ENCODE measurements at regions not wholly inside any gene's neighbourhood (a gene's known extent, or its start where the extent isn't known, plus 50 kb on each side); places are given as distances from the start of the nearest gene placed in this dataset.
"Not testable (repeated sequence)": the region's sequence is repeated elsewhere in the genome, so short reads cannot be mapped to it uniquely, and the experiment has no call there.

DNA sequence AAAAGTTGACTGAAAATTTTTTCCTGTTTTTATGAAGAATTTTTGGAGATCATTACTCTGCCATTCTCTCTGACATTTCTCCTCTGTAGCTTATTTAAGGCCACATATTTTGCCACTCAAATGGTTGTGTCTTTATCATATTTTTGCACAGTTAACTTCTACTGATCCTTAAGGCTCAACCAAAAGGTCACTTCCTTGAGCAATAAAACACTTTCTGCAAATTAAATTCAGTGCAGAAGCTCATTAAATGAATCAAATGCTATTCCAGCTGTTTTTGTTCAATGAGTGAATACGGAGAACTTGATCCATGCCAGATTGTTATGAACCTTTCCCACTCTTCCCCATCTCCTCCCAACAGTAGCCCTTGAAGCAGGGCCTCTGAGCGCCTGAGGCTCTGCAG is 93.8 kb upstream of the EPB41L4A start:
- Histone ChIP-seq H3K9me3 (ENCODE audit: control insufficient read depth in 1 of 2, low read length in 2 of 2) (peaks cover 6 to 14% of the 10 kb centered on the region in 2 donors), H3K27me3 (ENCODE audit: low read depth, low read length) (no peaks in the 10 kb centered on the region), H3K4me3 (ENCODE audit: low read depth in 1 of 2, low read length in 2 of 2) (no peak overlapping the region), H3K4me1 (ENCODE audit: control insufficient read depth in 1 of 2, insufficient read depth in 2 of 2, low read length in 2 of 2) (no peaks in the 10 kb centered on the region), H3K27ac (ENCODE audit: low read length) (no peak overlapping the region), H3K36me3 (ENCODE audit: control insufficient read depth in 1 of 2, insufficient read depth in 2 of 2, low read length in 2 of 2) (no peaks in the 10 kb centered on the region)

DNA sequence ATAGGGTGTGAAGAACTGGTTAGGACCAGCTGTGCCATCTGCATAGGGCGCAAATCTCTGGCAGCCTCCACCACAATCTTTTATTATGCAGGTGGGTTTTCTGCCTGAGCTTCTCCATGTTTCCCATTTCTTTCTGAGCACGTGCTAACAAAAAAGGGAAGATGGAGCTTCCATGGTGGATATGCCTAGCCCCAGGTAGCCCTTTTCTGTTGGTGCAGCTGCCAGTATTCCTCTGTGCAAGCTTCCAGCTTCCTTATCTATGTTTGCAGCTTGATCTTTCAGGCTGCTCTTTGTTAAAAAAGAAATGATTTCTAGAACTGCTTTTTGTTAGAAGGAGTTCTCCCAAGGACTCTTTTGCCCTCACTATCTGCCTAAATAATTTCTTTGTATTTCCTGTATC is 95.0 kb upstream of the EPB41L4A start:
- Histone ChIP-seq H3K4me3 (ENCODE audit: low read depth in 1 of 2, low read length in 2 of 2) (no peak overlapping the region), H3K27ac (ENCODE audit: low read length) (no peak overlapping the region)

DNA sequence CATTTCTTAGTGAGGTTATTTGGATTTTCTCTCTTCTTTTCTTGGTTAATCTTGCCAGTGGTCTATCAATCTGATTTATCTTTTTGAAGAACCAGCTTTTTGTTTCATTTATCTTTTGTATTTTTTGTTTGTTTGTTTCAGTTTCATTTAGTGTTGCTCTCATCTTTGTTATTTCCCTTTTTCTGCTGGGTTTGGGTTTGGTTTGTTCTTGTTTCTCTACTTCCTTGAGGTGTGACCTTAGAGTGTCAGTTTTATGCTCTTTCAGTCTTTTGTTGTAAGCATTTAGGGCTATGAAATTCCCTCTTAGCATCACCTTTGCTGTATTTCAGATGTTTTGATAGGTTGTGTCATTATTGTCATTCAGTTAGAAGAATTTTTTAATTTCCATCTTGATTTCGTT is 101.4 kb upstream of the EPB41L4A start:
- H3K4me1 ChIP-seq (ENCODE audit: control insufficient read depth in 1 of 2, insufficient read depth in 2 of 2, low read length in 2 of 2); H3K9me3 ChIP-seq (ENCODE audit: control insufficient read depth in 1 of 2, low read length in 2 of 2); H3K27me3 ChIP-seq (ENCODE audit: low read depth, low read length); H3K36me3 ChIP-seq (ENCODE audit: control insufficient read depth in 1 of 2, insufficient read depth in 2 of 2, low read length in 2 of 2); H3K27ac ChIP-seq (ENCODE audit: low read length); H3K4me3 ChIP-seq (ENCODE audit: low read depth in 1 of 2, low read length in 2 of 2): not testable (repeated sequence)

More for the DNA sequence above, 95.0 kb upstream of the EPB41L4A start:
- H3K36me3 ChIP-seq (ENCODE audit: control insufficient read depth in 1 of 2, insufficient read depth in 2 of 2, low read length in 2 of 2): no peaks in the 10 kb centered on the region
- H3K27me3 ChIP-seq (ENCODE audit: low read depth, low read length): no peaks in the 10 kb centered on the region
- no peaks in the 10 kb centered on the region for H3K4me1 ChIP-seq (ENCODE audit: control insufficient read depth in 1 of 2, insufficient read depth in 2 of 2, low read length in 2 of 2)
- H3K9me3 ChIP-seq (ENCODE audit: control insufficient read depth in 1 of 2, low read length in 2 of 2): peaks cover 6 to 14% of the 10 kb centered on the region in 2 donors

DNA sequence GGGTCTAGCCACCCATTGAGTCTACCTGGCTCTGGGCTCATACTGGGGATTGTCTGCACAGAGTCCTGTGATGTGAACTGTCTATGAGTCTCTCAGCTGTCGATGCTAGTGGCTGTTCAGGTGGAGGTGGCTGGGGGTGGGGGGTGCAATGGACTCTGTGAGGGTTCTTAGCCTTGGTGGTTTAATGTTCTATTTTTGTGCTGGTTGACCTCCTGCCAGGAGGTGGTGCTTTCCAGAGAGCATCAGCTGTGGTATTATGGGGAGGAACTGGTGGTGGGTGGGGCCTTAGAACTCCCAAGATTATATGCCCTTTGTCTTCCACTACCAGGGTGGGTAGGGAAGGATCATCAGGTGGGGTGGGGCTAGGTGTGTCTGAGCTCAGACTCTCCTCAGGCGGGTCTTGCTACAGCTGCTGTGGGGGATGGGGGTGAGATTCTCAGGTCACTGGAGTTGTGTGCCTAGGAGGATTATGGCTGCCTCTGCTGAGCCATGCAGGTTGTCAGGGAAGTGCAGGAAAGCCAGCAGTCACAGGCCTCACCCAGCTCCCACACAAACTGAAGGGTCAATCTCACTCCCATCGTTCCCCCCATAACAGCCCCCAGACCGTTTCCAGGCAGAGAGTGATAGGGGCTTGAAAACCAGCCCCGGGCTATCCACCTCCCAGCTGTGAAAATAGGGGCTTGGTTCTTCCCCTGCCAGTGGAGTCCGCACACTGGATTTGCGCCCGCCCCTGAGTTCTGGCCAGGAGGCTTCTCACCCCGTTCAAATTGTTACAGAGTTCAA is 104.0 kb upstream of the EPB41L4A start:
- not testable (repeated sequence) for H3K27ac ChIP-seq (ENCODE audit: low read length); H3K4me1 ChIP-seq (ENCODE audit: control insufficient read depth in 1 of 2, insufficient read depth in 2 of 2, low read length in 2 of 2); H3K4me3 ChIP-seq (ENCODE audit: low read depth in 1 of 2, low read length in 2 of 2); H3K36me3 ChIP-seq (ENCODE audit: control insufficient read depth in 1 of 2, insufficient read depth in 2 of 2, low read length in 2 of 2); H3K27me3 ChIP-seq (ENCODE audit: low read depth, low read length); H3K9me3 ChIP-seq (ENCODE audit: control insufficient read depth in 1 of 2, low read length in 2 of 2)

DNA sequence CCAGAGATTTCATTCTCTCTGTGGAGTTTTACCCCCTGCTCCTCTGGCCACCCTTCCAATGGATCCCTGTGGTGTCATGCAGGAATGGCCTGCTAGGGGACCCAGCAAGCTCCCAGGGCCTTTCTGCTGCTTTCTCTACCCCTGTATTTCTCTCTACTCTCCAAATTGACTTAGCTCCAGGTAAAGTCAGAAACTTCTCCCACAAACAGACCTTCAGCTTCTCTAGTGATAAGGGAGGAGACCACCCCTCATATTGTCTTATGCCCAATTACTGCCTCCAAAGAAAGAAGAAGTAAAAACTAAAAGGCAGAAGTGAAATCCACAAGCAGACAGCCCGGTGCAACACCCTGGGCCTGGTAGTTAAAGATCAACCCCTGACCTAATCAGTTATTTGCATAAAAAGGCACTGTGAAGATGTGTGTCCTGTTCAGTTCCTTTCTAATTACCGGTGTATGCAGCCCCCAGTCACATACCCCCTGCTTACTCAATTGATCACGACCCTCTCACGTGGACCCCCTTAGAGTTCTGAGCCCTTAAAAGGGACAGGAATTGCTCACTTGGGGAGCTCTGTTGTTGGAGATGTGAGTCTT is 104.7 kb upstream of the EPB41L4A start:
- not testable (repeated sequence) for H3K9me3 ChIP-seq (ENCODE audit: control insufficient read depth in 1 of 2, low read length in 2 of 2); H3K27ac ChIP-seq (ENCODE audit: low read length); H3K4me3 ChIP-seq (ENCODE audit: low read depth in 1 of 2, low read length in 2 of 2)

DNA sequence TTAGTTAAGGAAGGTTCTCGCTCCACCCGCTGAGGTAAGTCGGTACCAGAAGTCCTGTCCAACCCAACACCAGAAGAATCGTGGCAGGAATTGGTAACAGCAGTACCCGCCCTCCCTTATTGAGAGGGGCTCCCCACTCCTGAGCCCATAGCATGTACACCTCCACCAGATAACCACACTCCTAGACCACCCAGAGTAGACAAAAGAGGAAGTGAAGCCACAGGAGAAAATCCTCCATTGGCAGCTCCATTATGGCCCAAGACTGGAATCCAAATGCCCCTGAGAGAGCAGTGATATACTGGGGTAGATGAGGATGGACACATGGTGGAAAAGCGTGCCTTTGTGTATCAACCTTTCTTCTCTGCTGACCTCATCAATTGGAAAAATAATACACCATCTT is 106.1 kb upstream of the EPB41L4A start:
- Histone ChIP-seq H3K4me1 (ENCODE audit: control insufficient read depth in 1 of 2, insufficient read depth in 2 of 2, low read length in 2 of 2) (no peaks in the 10 kb centered on the region), H3K27ac (ENCODE audit: low read length) (no peak overlapping the region), H3K4me3 (ENCODE audit: low read depth in 1 of 2, low read length in 2 of 2) (no peak overlapping the region), H3K9me3 (ENCODE audit: control insufficient read depth in 1 of 2, low read length in 2 of 2) (no peaks in the 10 kb centered on the region), H3K36me3 (ENCODE audit: control insufficient read depth in 1 of 2, insufficient read depth in 2 of 2, low read length in 2 of 2) (no peaks in the 10 kb centered on the region), H3K27me3 (ENCODE audit: low read depth, low read length) (no peaks in the 10 kb centered on the region)

More for the DNA sequence above, 104.7 kb upstream of the EPB41L4A start:
- not testable (repeated sequence) for H3K36me3 ChIP-seq (ENCODE audit: control insufficient read depth in 1 of 2, insufficient read depth in 2 of 2, low read length in 2 of 2); H3K4me1 ChIP-seq (ENCODE audit: control insufficient read depth in 1 of 2, insufficient read depth in 2 of 2, low read length in 2 of 2); H3K27me3 ChIP-seq (ENCODE audit: low read depth, low read length)

DNA sequence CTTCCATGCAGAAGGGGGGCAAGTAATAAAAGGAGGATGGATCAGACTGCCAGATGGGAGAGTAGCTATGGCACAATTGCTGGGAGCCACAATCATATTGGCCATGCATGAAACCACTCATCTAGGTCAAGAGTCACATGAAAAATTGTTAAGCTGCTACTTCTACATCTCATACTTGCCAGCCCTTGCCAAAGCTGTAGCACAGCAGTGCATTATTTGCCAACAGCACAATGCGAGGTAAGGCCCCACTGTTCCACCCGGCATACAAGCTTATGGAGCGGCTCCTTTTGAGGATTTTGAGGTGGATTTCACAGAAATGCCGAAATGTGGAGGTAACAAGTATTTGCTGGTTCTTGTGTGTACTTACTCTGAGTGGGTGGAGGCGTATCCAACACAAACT is 109.9 kb upstream of the EPB41L4A start:
- H3K4me3 ChIP-seq (ENCODE audit: low read depth in 1 of 2, low read length in 2 of 2): no peak overlapping the region
- H3K27ac ChIP-seq (ENCODE audit: low read length): no peak overlapping the region
- no peaks in the 10 kb centered on the region for H3K36me3 ChIP-seq (ENCODE audit: control insufficient read depth in 1 of 2, insufficient read depth in 2 of 2, low read length in 2 of 2)
- no peaks in the 10 kb centered on the region for H3K4me1 ChIP-seq (ENCODE audit: control insufficient read depth in 1 of 2, insufficient read depth in 2 of 2, low read length in 2 of 2)
- no peaks in the 10 kb centered on the region for H3K9me3 ChIP-seq (ENCODE audit: control insufficient read depth in 1 of 2, low read length in 2 of 2)
- H3K27me3 ChIP-seq (ENCODE audit: low read depth, low read length): no peaks in the 10 kb centered on the region

DNA sequence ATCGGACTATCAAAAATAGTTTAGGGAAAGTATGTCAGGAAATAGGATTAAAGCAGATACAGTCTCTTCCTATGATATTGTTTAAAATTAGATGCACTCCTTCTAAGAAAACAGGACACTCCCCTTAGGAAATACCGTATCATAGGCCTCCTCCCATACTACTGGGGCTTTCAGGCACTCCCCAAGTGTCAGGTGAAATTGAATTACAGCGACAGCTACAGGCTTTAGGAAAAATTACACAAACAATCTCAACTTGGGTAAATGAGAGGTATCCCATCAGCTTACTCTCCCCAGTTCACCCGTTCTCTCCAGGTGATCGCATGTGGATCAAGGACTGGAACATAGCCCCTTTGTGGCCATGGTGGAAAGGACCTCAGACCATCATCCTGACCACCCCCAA is 110.4 kb upstream of the EPB41L4A start:
- H3K4me1 ChIP-seq (ENCODE audit: control insufficient read depth in 1 of 2, insufficient read depth in 2 of 2, low read length in 2 of 2): no peaks in the 10 kb centered on the region
- no peaks in the 10 kb centered on the region for H3K27me3 ChIP-seq (ENCODE audit: low read depth, low read length)
- H3K9me3 ChIP-seq (ENCODE audit: control insufficient read depth in 1 of 2, low read length in 2 of 2): no peaks in the 10 kb centered on the region
- H3K36me3 ChIP-seq (ENCODE audit: control insufficient read depth in 1 of 2, insufficient read depth in 2 of 2, low read length in 2 of 2): no peaks in the 10 kb centered on the region
- no peak overlapping the region for H3K4me3 ChIP-seq (ENCODE audit: low read depth in 1 of 2, low read length in 2 of 2)
- no peak overlapping the region for H3K27ac ChIP-seq (ENCODE audit: low read length)

DNA sequence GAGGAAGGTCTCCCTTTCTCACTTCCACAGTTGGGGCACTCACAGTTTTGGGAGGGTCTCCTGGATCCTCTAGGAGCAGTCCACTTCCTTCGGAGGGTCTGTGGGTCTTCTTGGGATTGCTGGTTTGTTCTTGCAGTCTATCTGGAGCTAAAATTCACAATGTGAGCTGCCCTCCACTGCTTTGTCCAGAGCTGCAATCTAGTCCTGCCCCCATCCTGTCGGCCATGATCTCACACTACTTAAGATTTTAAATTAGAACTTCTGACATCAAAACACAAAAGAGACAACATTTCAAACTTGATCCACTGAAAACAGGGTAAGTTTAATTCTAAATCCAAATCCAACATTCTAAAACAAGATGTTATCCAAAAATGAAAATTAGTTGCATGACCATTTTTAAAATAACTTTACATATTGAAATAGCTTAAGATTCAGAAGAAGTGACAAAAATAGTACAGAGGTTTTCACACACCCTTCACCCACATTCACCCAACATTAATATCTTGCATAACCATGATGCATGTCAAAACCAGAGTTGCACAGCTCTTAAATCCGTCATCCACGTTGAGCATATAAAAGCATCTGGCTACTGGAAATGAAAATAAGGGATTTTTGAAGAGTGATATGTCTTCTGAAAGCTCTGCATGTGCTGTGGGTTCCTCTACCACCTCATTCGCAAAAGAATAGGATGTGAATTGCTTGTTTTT is 113.7 kb upstream of the EPB41L4A start:
- H3K27ac ChIP-seq (ENCODE audit: low read length): no peak overlapping the region
- H3K36me3 ChIP-seq (ENCODE audit: control insufficient read depth in 1 of 2, insufficient read depth in 2 of 2, low read length in 2 of 2): no peaks in the 10 kb centered on the region
- H3K27me3 ChIP-seq (ENCODE audit: low read depth, low read length): no peaks in the 10 kb centered on the region
- H3K4me1 ChIP-seq (ENCODE audit: control insufficient read depth in 1 of 2, insufficient read depth in 2 of 2, low read length in 2 of 2): no peaks in the 10 kb centered on the region
- H3K9me3 ChIP-seq (ENCODE audit: control insufficient read depth in 1 of 2, low read length in 2 of 2): no peaks in the 10 kb centered on the region
- H3K4me3 ChIP-seq (ENCODE audit: low read depth in 1 of 2, low read length in 2 of 2): no peak overlapping the region

DNA sequence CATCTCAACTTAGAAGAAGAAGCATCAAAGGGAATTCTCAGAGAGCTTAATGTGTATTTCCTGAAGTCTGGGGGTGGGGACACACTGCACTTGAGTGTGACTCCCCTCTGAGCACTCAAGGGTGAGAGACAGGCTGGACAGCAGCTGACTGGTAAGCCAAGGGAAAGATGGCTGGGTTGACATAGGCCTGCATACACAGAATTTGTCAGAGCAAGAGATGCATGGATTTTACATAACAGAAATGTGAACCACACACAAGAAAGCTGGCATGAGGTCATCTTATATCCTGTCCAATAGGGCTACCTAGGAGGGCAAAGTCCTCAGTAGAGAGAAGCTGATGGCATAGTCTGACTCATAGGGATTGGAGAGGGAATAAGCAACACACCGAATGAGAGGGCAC is 114.3 kb upstream of the EPB41L4A start:
- Histone ChIP-seq H3K9me3 (ENCODE audit: control insufficient read depth in 1 of 2, low read length in 2 of 2) (no peaks in the 10 kb centered on the region), H3K27ac (ENCODE audit: low read length) (no peak overlapping the region), H3K36me3 (ENCODE audit: control insufficient read depth in 1 of 2, insufficient read depth in 2 of 2, low read length in 2 of 2) (no peaks in the 10 kb centered on the region), H3K27me3 (ENCODE audit: low read depth, low read length) (no peaks in the 10 kb centered on the region), H3K4me3 (ENCODE audit: low read depth in 1 of 2, low read length in 2 of 2) (no peak overlapping the region), H3K4me1 (ENCODE audit: control insufficient read depth in 1 of 2, insufficient read depth in 2 of 2, low read length in 2 of 2) (no peaks in the 10 kb centered on the region)

DNA sequence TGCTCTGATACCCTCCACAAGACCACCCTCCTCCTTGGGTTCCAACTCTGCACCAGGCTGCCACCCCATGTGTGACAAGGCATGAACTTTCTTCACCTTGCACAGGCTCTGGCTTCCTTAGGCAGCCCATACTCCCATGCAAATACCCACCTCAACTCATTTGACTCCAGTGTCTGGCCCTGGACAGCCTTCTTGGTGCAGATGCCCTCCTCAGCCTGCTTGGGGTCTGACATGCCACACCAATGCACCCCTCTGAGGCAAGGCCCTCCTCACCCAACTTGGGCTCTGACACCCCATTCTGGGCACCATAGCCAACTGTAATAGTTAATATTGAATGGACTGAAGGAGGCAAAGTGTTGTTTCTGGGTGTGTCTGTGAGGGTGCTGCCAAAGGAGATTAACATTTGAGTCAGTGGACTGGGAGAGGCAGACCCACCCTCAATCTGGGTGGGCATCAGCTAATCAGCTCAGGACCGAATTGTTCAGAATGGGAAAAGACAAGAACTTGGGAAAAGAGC is 115.0 kb upstream of the EPB41L4A start:
- no peaks in the 10 kb centered on the region for H3K36me3 ChIP-seq (ENCODE audit: control insufficient read depth in 1 of 2, insufficient read depth in 2 of 2, low read length in 2 of 2)
- H3K4me1 ChIP-seq (ENCODE audit: control insufficient read depth in 1 of 2, insufficient read depth in 2 of 2, low read length in 2 of 2): no peaks in the 10 kb centered on the region
- no peaks in the 10 kb centered on the region for H3K27me3 ChIP-seq (ENCODE audit: low read depth, low read length)
- H3K9me3 ChIP-seq (ENCODE audit: control insufficient read depth in 1 of 2, low read length in 2 of 2): no peaks in the 10 kb centered on the region
- H3K27ac ChIP-seq (ENCODE audit: low read length): no peak overlapping the region
- no peak overlapping the region for H3K4me3 ChIP-seq (ENCODE audit: low read depth in 1 of 2, low read length in 2 of 2)
